ENCODE measurements at regions not wholly inside any gene's neighbourhood (a gene's known extent, or its start where the extent isn't known, plus 50 kb on each side); places are given as distances from the start of the nearest gene placed in this dataset.

GRCh38 chr5:54912021-54912420 lies 73.4 kb downstream of the ESM1 start:
- WGBS, 2 donors, result 77 to 90% methylated on average over 1 of the region's 1 CpG
- no peak for TF ChIP-seq CTCF (IDR thresholded peaks at IDR 0.05; ENCODE audit: control extremely low read depth, extremely low read depth)
- ATAC-seq (ENCODE audit: insufficient read depth, low FRiP score) (no peak), DNase-seq (no peak)
- H3K27ac ChIP-seq (ENCODE audit: low read depth in 1 of 2, low read length in 1 of 2), result no peak overlapping the region
- H3K27me3 ChIP-seq (ENCODE audit: control insufficient read depth in 3 of 3, insufficient read depth in 3 of 3, low read length in 2 of 3), result peaks cover 0 to 10% (median 0%) of the 10 kb centered on the region in 3 donors
- peaks cover 0 to 1% (median 0%) of the 10 kb centered on the region in 4 donors for H3K9me3 ChIP-seq (ENCODE audit: control insufficient read depth in 4 of 4, insufficient read depth in 3 of 4, low read length in 3 of 4)
- H3K4me1 ChIP-seq (ENCODE audit: control insufficient read depth in 5 of 5, insufficient read depth in 5 of 5, low read length in 5 of 5), result no peaks in the 10 kb centered on the region
- H3K36me3 ChIP-seq (ENCODE audit: control insufficient read depth in 4 of 4, insufficient read depth in 4 of 4, low read length in 4 of 4), result no peaks in the 10 kb centered on the region
- no peak overlapping the region for H3K4me3 ChIP-seq
- H3K9ac ChIP-seq (ENCODE audit: insufficient read depth in 1 of 2, low read length in 2 of 2), result no peak overlapping the region

GRCh38 chr5:54909911-54910870 lies 75.2 kb downstream of the ESM1 start:
- H3K4me3 ChIP-seq, result no peak overlapping the region
- no peaks in the 10 kb centered on the region for H3K4me1 ChIP-seq (ENCODE audit: control insufficient read depth in 5 of 5, insufficient read depth in 5 of 5, low read length in 5 of 5)
- no peaks in the 10 kb centered on the region for H3K36me3 ChIP-seq (ENCODE audit: control insufficient read depth in 4 of 4, insufficient read depth in 4 of 4, low read length in 4 of 4)
- H3K27me3 ChIP-seq (ENCODE audit: control insufficient read depth in 3 of 3, insufficient read depth in 3 of 3, low read length in 2 of 3), result peaks cover 0 to 8% (median 0%) of the 10 kb centered on the region in 3 donors
- H3K9ac ChIP-seq (ENCODE audit: insufficient read depth in 1 of 2, low read length in 2 of 2), result no peak overlapping the region
- no peak overlapping the region for H3K27ac ChIP-seq (ENCODE audit: low read depth in 1 of 2, low read length in 1 of 2)
- no peak for DNase-seq
- ATAC-seq (ENCODE audit: insufficient read depth, low FRiP score), result no peak
- 87 to 94% methylated on average over 4 of the region's 4 CpGs for WGBS, 2 donors
- peaks cover 0 to 1% (median 0%) of the 10 kb centered on the region in 4 donors for H3K9me3 ChIP-seq (ENCODE audit: control insufficient read depth in 4 of 4, insufficient read depth in 3 of 4, low read length in 3 of 4)
- no peak for TF ChIP-seq CTCF (IDR thresholded peaks at IDR 0.05; ENCODE audit: control extremely low read depth, extremely low read depth)

- peaks cover 0 to 1% (median 0%) of the 10 kb centered on the region in 4 donors for H3K9me3 ChIP-seq (ENCODE audit: control insufficient read depth in 4 of 4, insufficient read depth in 3 of 4, low read length in 3 of 4)
- no peak overlapping the region for H3K4me3 ChIP-seq
- no peak overlapping the region for H3K9ac ChIP-seq (ENCODE audit: insufficient read depth in 1 of 2, low read length in 2 of 2)
- no peak overlapping the region for H3K27ac ChIP-seq (ENCODE audit: low read depth in 1 of 2, low read length in 1 of 2)
- no peaks in the 10 kb centered on the region for H3K36me3 ChIP-seq (ENCODE audit: control insufficient read depth in 4 of 4, insufficient read depth in 4 of 4, low read length in 4 of 4)
- DNase-seq (no peak), ATAC-seq (ENCODE audit: insufficient read depth, low FRiP score) (no peak)
- H3K27me3 ChIP-seq (ENCODE audit: control insufficient read depth in 3 of 3, insufficient read depth in 3 of 3, low read length in 2 of 3), result peaks cover 0 to 5% (median 0%) of the 10 kb centered on the region in 3 donors
- 71 to 76% methylated on average over 2 of the region's 2 CpGs for WGBS, 2 donors
- no peaks in the 10 kb centered on the region for H3K4me1 ChIP-seq (ENCODE audit: control insufficient read depth in 5 of 5, insufficient read depth in 5 of 5, low read length in 5 of 5)
- no peak for TF ChIP-seq CTCF (IDR thresholded peaks at IDR 0.05; ENCODE audit: control extremely low read depth, extremely low read depth)
These were observed 76.4 kb downstream of the ESM1 start for GRCh38 chr5:54908774-54909525.

All from lung (tissue), 11 donors.